ENCODE measurements at regions not wholly inside any gene's neighbourhood (a gene's known extent, or its start where the extent isn't known, plus 50 kb on each side); places are given as distances from the start of the nearest gene placed in this dataset.

- Histone ChIP-seq H3K9me3 (no peaks in the 10 kb centered on the region), H3K4me1 (no peaks in the 10 kb centered on the region), H3K36me3 (no peaks in the 10 kb centered on the region), H3K27ac (no peak overlapping the region), H3K27me3 (no peaks in the 10 kb centered on the region), H3K4me3 (no peak overlapping the region)
- intact Hi-C loops (cut with DNase I; ENCODE audit: low total_unique reads): no loop called here
- no peak for DNase-seq (ENCODE audit: low spot score in 2 of 2)
- no peak for TF ChIP-seq POLR2AphosphoS5 (IDR thresholded peaks at IDR 0.05)
- TF ChIP-seq POLR2A (IDR thresholded peaks at IDR 0.05): no peak
- TF ChIP-seq CTCF (IDR thresholded peaks at IDR 0.05): no peak
Measured at GRCh38 chr10:36564433-36564832, 561.0 kb upstream of the ANKRD30A start.

- DNase-seq (ENCODE audit: low spot score in 2 of 2): no peak
- H3K27ac ChIP-seq: no peak overlapping the region
- intact Hi-C loops (cut with DNase I; ENCODE audit: low total_unique reads): no loop called here
- no peaks in the 10 kb centered on the region for H3K9me3 ChIP-seq
- no peak for TF ChIP-seq POLR2A (IDR thresholded peaks at IDR 0.05)
- no peak for TF ChIP-seq POLR2AphosphoS5 (IDR thresholded peaks at IDR 0.05)
- TF ChIP-seq CTCF (IDR thresholded peaks at IDR 0.05): no peak
- H3K27me3 ChIP-seq: no peaks in the 10 kb centered on the region
- no peak overlapping the region for H3K4me3 ChIP-seq
- H3K36me3 ChIP-seq: no peaks in the 10 kb centered on the region
- H3K4me1 ChIP-seq: no peaks in the 10 kb centered on the region
Measured at GRCh38 chr10:36559412-36560400, 565.7 kb upstream of the ANKRD30A start.

GRCh38 chr10:36556468-36556867 is 568.9 kb upstream of the ANKRD30A start:
- Histone ChIP-seq H3K27ac (no peak overlapping the region), H3K9me3 (no peaks in the 10 kb centered on the region), H3K4me3 (no peak overlapping the region), H3K36me3 (no peaks in the 10 kb centered on the region), H3K4me1 (no peaks in the 10 kb centered on the region), H3K27me3 (no peaks in the 10 kb centered on the region)
- intact Hi-C loops (cut with DNase I; ENCODE audit: low total_unique reads): no loop called here
- no peak for DNase-seq (ENCODE audit: low spot score in 2 of 2)
- TF ChIP-seq CTCF (IDR thresholded peaks at IDR 0.05): no peak
- TF ChIP-seq POLR2AphosphoS5 (IDR thresholded peaks at IDR 0.05): no peak
- no peak for TF ChIP-seq POLR2A (IDR thresholded peaks at IDR 0.05)

- TF ChIP-seq POLR2A (IDR thresholded peaks at IDR 0.05): no peak
- no peak for TF ChIP-seq CTCF (IDR thresholded peaks at IDR 0.05)
- TF ChIP-seq POLR2AphosphoS5 (IDR thresholded peaks at IDR 0.05): no peak
- H3K36me3 ChIP-seq: no peaks in the 10 kb centered on the region
- no peaks in the 10 kb centered on the region for H3K9me3 ChIP-seq
- no peak for DNase-seq (ENCODE audit: low spot score in 2 of 2)
- no peaks in the 10 kb centered on the region for H3K4me1 ChIP-seq
- no peaks in the 10 kb centered on the region for H3K27me3 ChIP-seq
- H3K4me3 ChIP-seq: no peak overlapping the region
- intact Hi-C loops (cut with DNase I; ENCODE audit: low total_unique reads): no loop called here
- no peak overlapping the region for H3K27ac ChIP-seq
Measured at GRCh38 chr10:36555036-36555435, 570.4 kb upstream of the ANKRD30A start.

- Histone ChIP-seq H3K4me3 (no peak overlapping the region), H3K9me3 (no peaks in the 10 kb centered on the region), H3K36me3 (no peaks in the 10 kb centered on the region), H3K27me3 (no peaks in the 10 kb centered on the region), H3K4me1 (no peaks in the 10 kb centered on the region), H3K27ac (no peak overlapping the region)
- DNase-seq (ENCODE audit: low spot score in 2 of 2): no peak
- TF ChIP-seq POLR2A (IDR thresholded peaks at IDR 0.05) (no peak), CTCF (IDR thresholded peaks at IDR 0.05) (no peak), POLR2AphosphoS5 (IDR thresholded peaks at IDR 0.05) (no peak)
- intact Hi-C loops (cut with DNase I; ENCODE audit: low total_unique reads): no loop called here
Measured at GRCh38 chr10:36547965-36548364, 577.4 kb upstream of the ANKRD30A start.
